Ascending aorta (tissue), 2 donors: ENCODE measurements at regions not wholly inside any gene's neighbourhood (a gene's known extent, or its start where the extent isn't known, plus 50 kb on each side); places are given as distances from the start of the nearest gene placed in this dataset.

Experiments
- DNase-seq, 2 donors: peaks; one replicate each; pipeline ENCODE4 v3.0.0-alpha.2; 2019; ENCODE audit warnings: low spot score in 2 of 2
- H3K27ac ChIP-seq, 2 donors: fragments of 200-600 bp; sonication (generic); one replicate each; pipeline ENCODE4 v1.5.1; 2016 to 2017; ENCODE audit warnings: mild to moderate bottlenecking in 1 of 2
- H3K27me3 ChIP-seq: fragments of 200-600 bp; sonication (generic); one replicate; pipeline ENCODE4 v1.5.1; 2017
- H3K36me3 ChIP-seq, 2 donors: fragments of 200-600 bp; sonication (generic); one replicate each; pipeline ENCODE4 v1.5.1; 2016
- H3K4me1 ChIP-seq, 2 donors: fragments of 200-600 bp; sonication (generic); one replicate each; pipeline ENCODE4 v1.5.1; 2016 to 2017; ENCODE audit warnings: mild to moderate bottlenecking in 1 of 2
- H3K4me3 ChIP-seq, 2 donors: fragments of 200-600 bp; sonication (generic); one replicate each; pipeline ENCODE4 v1.5.1; 2016 to 2017; ENCODE audit warnings: mild to moderate bottlenecking in 1 of 2
- H3K9me3 ChIP-seq, 2 donors: fragments of 200-600 bp; sonication (generic); one replicate each; pipeline ENCODE4 v1.5.1; 2016
- intact Hi-C: fragments of 100-400 bp; cut with DNase I; formaldehyde crosslinking; loops from one replicate; pipeline ENCODE4 v1.15.1; 2023
- TF ChIP-seq, protein P1 (sequence below), 3 experiments: fragments of 200-600 bp in 2 of 3; fragments of 450-650 bp in 1 of 3; sonication (generic) in 2 of 3; IDR thresholded peaks; one replicate each; pipeline ENCODE4 v1.5.1; 2016 to 2019; ENCODE audit warnings: antibody characterized with exemption in 3 of 3, mild to moderate bottlenecking in 1 of 3, moderate library complexity in 1 of 3

DNA sequence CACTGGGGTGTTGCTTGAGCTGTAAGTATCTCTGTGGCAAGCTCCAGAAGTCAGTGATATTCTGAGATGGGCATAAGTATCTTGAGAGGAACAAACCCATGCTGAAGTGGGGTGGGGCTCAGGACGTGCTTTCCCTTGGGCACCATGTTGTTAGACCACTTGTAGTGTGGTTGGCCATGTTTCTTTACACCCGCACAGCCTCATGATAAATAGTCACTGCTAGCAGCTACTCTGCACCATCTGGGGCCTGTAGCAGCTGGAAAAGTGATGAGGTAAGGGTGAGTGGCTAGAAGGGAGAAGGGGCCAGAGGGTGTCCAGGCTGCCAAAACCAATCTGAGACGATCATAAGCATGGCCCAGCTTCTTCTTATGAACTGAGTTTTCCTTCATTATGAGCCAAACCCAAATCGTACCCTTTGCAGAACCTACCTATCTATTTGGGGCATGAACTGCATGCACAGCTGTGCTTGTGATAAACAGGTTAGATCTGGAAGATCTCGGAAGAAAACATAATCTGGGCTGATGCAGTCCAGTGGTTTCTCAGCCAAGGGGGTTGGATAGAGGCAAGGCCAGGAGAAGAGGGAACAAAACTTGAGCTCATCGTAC is 91.9 kb upstream of the IRF2BP2 start:
- DNase-seq: peak in 1 of 2 donors; percentile 64
- peaks cover 0 to 5% of the 10 kb centered on the region in 2 donors for H3K4me1 ChIP-seq
- no peaks in the 10 kb centered on the region for H3K9me3 ChIP-seq
- intact Hi-C loops: no loop called here
- TF ChIP-seq, protein P1, sequence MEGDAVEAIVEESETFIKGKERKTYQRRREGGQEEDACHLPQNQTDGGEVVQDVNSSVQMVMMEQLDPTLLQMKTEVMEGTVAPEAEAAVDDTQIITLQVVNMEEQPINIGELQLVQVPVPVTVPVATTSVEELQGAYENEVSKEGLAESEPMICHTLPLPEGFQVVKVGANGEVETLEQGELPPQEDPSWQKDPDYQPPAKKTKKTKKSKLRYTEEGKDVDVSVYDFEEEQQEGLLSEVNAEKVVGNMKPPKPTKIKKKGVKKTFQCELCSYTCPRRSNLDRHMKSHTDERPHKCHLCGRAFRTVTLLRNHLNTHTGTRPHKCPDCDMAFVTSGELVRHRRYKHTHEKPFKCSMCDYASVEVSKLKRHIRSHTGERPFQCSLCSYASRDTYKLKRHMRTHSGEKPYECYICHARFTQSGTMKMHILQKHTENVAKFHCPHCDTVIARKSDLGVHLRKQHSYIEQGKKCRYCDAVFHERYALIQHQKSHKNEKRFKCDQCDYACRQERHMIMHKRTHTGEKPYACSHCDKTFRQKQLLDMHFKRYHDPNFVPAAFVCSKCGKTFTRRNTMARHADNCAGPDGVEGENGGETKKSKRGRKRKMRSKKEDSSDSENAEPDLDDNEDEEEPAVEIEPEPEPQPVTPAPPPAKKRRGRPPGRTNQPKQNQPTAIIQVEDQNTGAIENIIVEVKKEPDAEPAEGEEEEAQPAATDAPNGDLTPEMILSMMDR (IDR thresholded peaks at IDR 0.05): no peak
- H3K4me3 ChIP-seq: no peak overlapping the region
- no peaks in the 10 kb centered on the region for H3K27me3 ChIP-seq
- peak overlapping the region; percentile 30 for H3K27ac ChIP-seq
- no peaks in the 10 kb centered on the region for H3K36me3 ChIP-seq

- TF ChIP-seq, protein P1 (IDR thresholded peaks at IDR 0.05): no peak
- Histone ChIP-seq H3K4me3 (no peak overlapping the region), H3K9me3 (no peaks in the 10 kb centered on the region), H3K27ac (peak overlapping the region; percentile 54 to 62), H3K36me3 (no peaks in the 10 kb centered on the region), H3K27me3 (no peaks in the 10 kb centered on the region), H3K4me1 (peaks cover 0 to 5% of the 10 kb centered on the region in 2 donors)
- DNase-seq: peak in 1 of 2 donors; percentile 77
- intact Hi-C loops: loop anchor here (5.0 kb wide), 1 partner anchor 43 kb away; no protein-coding TSS in a partner anchor
Observed at GRCh38 chr1:234699795-234700665, 90.1 kb upstream of the IRF2BP2 start.

DNA sequence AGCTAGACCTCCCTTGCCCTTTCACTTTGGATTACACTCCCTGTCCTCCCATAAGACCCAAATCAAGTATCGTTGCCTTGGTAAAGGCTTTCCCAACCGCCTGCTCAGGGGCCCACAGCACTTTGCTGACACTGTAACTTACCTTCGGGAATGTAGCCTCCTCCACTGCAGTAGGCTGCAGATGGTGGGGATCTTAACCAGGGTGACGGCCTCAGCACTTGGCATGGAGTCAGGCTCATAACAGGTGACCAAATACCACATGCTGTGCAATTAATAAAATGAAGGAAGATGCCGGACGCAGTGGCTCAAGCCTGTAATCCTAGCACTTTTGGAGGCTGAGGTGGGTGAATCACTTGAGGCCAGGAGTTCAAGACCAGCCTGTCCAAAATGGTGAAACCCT is 88.7 kb upstream of the IRF2BP2 start:
- Histone ChIP-seq H3K9me3 (no peaks in the 10 kb centered on the region), H3K4me3 (no peak overlapping the region)
- no peak for DNase-seq

DNA sequence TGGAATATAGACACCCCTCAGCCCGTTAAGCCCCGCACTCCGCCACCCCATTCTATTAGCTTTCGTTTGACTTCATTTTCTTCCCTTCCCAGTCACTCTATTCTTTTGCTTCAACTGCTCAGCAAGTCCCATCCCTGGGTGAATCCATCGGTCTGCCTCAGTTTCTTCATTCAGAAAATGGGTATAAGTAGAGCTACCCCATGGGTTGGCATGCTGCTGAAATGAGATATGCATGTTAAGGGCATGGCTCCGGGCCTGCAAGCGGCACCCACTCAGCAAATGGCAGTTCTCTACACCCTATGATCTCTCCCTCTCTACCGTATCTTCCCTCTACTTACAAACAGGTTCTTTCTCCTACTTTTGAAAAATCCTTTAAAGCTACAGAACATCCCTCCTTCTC is 87.8 kb upstream of the IRF2BP2 start:
- intact Hi-C loops: loop anchor here (5.0 kb wide), 1 partner anchor 40 kb away; no protein-coding TSS in a partner anchor
- H3K4me3 ChIP-seq: no peak overlapping the region
- H3K4me1 ChIP-seq: peaks cover 0 to 5% of the 10 kb centered on the region in 2 donors
- no peak for DNase-seq
- no peak overlapping the region for H3K27ac ChIP-seq
- no peaks in the 10 kb centered on the region for H3K36me3 ChIP-seq
- H3K27me3 ChIP-seq: no peaks in the 10 kb centered on the region
- H3K9me3 ChIP-seq: no peaks in the 10 kb centered on the region
- TF ChIP-seq, protein P1 (IDR thresholded peaks at IDR 0.05): no peak

More for the DNA sequence above, 88.7 kb upstream of the IRF2BP2 start:
- TF ChIP-seq, protein P1 (IDR thresholded peaks at IDR 0.05): no peak
- Histone ChIP-seq H3K27me3 (no peaks in the 10 kb centered on the region), H3K27ac (no peak overlapping the region), H3K4me1 (peaks cover 0 to 5% of the 10 kb centered on the region in 2 donors), H3K36me3 (no peaks in the 10 kb centered on the region)
- intact Hi-C loops: loop anchor here (5.0 kb wide), 1 partner anchor 41 kb away; no protein-coding TSS in a partner anchor

DNA sequence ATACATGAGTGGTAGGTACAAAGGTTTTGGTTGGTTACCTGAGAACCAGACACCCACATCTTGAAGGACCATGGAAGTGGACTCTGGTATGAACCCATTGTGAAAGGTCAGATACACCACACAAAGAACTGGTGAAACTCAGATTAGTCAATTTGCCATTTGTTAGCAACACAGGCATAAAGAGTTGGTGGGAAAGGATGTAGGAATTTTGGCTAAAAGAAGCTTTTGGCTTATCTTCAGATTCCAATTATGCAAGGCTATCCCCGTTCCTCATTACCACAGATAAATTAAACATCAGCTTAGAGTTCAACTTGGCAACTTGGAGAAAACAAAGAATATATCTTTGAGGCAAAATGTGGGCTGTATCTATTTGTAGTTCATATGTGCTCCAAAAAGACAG is 87.0 kb upstream of the IRF2BP2 start:
- Histone ChIP-seq H3K9me3 (no peaks in the 10 kb centered on the region), H3K4me1 (peaks cover 0 to 5% of the 10 kb centered on the region in 2 donors), H3K4me3 (no peak overlapping the region), H3K36me3 (no peaks in the 10 kb centered on the region), H3K27me3 (no peaks in the 10 kb centered on the region), H3K27ac (no peak overlapping the region)
- intact Hi-C loops: loop anchor here (5.0 kb wide), 1 partner anchor 40 kb away; no protein-coding TSS in a partner anchor
- DNase-seq: no peak
- TF ChIP-seq, protein P1 (IDR thresholded peaks at IDR 0.05): no peak
